ENCODE measurements at regions not wholly inside any gene's neighbourhood (a gene's known extent, or its start where the extent isn't known, plus 50 kb on each side); places are given as distances from the start of the nearest gene placed in this dataset.

GRCh38 chr14:98177551-98177950 is 1094.4 kb downstream of the BCL11B start:
- peak; percentile 76 for DNase-seq

GRCh38 chr14:98181241-98181640 is 1090.8 kb downstream of the BCL11B start:
- DNase-seq: no peak

GRCh38 chr14:98181768-98182167 is 1090.2 kb downstream of the BCL11B start:
- no peak for DNase-seq

- DNase-seq: peak; percentile 70 to 71
These were observed 1089.5 kb downstream of the BCL11B start for GRCh38 chr14:98182393-98183055.

- DNase-seq: no peak
These were observed 1088.4 kb downstream of the BCL11B start for GRCh38 chr14:98183556-98183955.

- no peak for DNase-seq
These were observed 1087.5 kb downstream of the BCL11B start for GRCh38 chr14:98184457-98184856.

- DNase-seq: no peak
These were observed 1087.0 kb downstream of the BCL11B start for GRCh38 chr14:98185036-98185435.

GRCh38 chr14:98186140-98186539 is 1085.9 kb downstream of the BCL11B start:
- no peak for DNase-seq

- no peak for DNase-seq
These were observed 1084.7 kb downstream of the BCL11B start for GRCh38 chr14:98187281-98187680.

- no peak for DNase-seq
These were observed 1082.9 kb downstream of the BCL11B start for GRCh38 chr14:98189062-98189461.

GRCh38 chr14:98189511-98189910 is 1082.5 kb downstream of the BCL11B start:
- DNase-seq: no peak

GRCh38 chr14:98189944-98190343 is 1082.1 kb downstream of the BCL11B start:
- DNase-seq: no peak

GRCh38 chr14:98192946-98193345 is 1079.1 kb downstream of the BCL11B start:
- DNase-seq: no peak

- DNase-seq: no peak
These were observed 1077.2 kb downstream of the BCL11B start for GRCh38 chr14:98194821-98195220.

GRCh38 chr14:98195256-98195655 is 1076.7 kb downstream of the BCL11B start:
- no peak for DNase-seq

- no peak for DNase-seq
These were observed 1074.1 kb downstream of the BCL11B start for GRCh38 chr14:98197933-98198332.

- DNase-seq: peak; percentile 45 to 54
These were observed 1073.6 kb downstream of the BCL11B start for GRCh38 chr14:98198385-98198784.

- DNase-seq: no peak
These were observed 1071.4 kb downstream of the BCL11B start for GRCh38 chr14:98200601-98201000.

- no peak for DNase-seq
These were observed 1068.6 kb downstream of the BCL11B start for GRCh38 chr14:98203421-98203820.

GRCh38 chr14:98204139-98204538 is 1067.9 kb downstream of the BCL11B start:
- DNase-seq: no peak

GRCh38 chr14:98207415-98207814 is 1064.6 kb downstream of the BCL11B start:
- DNase-seq: no peak

GRCh38 chr14:98208211-98208611 is 1063.8 kb downstream of the BCL11B start:
- DNase-seq: no peak

- no peak for DNase-seq
These were observed 1063.1 kb downstream of the BCL11B start for GRCh38 chr14:98208943-98209342.

GRCh38 chr14:98210045-98210672 is 1061.8 kb downstream of the BCL11B start:
- DNase-seq: peak; percentile 54

- no peak for DNase-seq
These were observed 1054.5 kb downstream of the BCL11B start for GRCh38 chr14:98217530-98217929.
